B cell (primary cell): ENCODE measurements at regions not wholly inside any gene's neighbourhood (a gene's known extent, or its start where the extent isn't known, plus 50 kb on each side); places are given as distances from the start of the nearest gene placed in this dataset.

Experiments used
- CTCF ChIP-seq: fragments of 200-600 bp; IDR thresholded peaks from one replicate; pipeline ENCODE4 v1.8.0; 2022; ENCODE audit warnings: antibody characterized with exemption, mild to moderate bottlenecking
- EZH2 ChIP-seq: IDR thresholded peaks from 2 replicates; pipeline ENCODE4 v1.6.1; 2012; ENCODE audit warnings: borderline replicate concordance, low read depth, mild to moderate bottlenecking, moderate library complexity, low read length; ENCODE audit not compliant: insufficient read depth, poor library complexity, severe bottlenecking

DNA sequence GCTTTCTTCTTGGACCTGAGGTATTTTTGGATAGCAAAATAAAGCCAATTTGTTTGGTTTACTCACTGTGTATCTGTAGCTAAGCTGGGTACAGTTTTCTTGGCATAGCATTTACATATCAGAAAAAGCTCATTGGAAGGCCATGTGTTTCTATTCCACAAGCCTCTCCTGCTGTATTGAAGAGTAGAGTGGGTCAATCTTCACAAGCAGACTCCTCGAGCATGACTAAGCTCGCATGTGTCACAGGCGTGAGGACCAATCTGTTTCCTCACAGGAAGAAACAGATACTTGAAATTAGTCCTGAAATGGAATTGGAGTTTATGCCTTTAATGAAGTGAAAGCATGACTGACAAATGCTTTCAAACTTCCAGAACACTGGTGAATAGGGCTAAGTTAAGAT is 1279.0 kb upstream of the MAP3K7 start:
- no peak for TF ChIP-seq CTCF
- TF ChIP-seq EZH2: no peak
